ENCODE measurements at regions not wholly inside any gene's neighbourhood (a gene's known extent, or its start where the extent isn't known, plus 50 kb on each side); places are given as distances from the start of the nearest gene placed in this dataset.
"Not testable (repeated sequence)": the region's sequence is repeated elsewhere in the genome, so short reads cannot be mapped to it uniquely, and the experiment has no call there.

GRCh38 chr4:44984083-44984482 lies 257.7 kb upstream of the GNPDA2 start:
- no peak for DNase-seq (ENCODE audit: low read depth)

DNA sequence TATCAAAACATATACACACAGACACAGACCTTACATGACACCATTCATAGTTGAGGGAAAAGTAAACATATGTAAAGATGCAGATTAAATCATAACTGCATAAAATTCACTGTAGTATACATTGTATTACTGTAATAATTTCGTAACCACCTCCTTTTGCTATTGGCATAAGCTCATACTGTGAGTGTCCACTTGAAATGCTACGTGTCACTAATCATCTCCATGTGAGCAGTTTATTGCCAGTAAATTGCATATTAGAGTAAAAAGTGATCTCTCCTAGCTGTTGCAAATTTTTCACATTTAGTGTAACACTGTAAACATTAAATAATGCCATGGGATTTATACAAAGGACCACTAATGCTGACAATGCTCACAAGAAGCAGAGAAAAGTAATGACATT lies 256.7 kb upstream of the GNPDA2 start:
- DNase-seq (ENCODE audit: low read depth), result no peak

- DNase-seq (ENCODE audit: low read depth), result no peak
Observed at GRCh38 chr4:44978020-44978419, 251.7 kb upstream of the GNPDA2 start.

GRCh38 chr4:44965435-44966095 lies 239.2 kb upstream of the GNPDA2 start:
- DNase-seq (ENCODE audit: low read depth), result no peak

- DNase-seq (ENCODE audit: low read depth), result not testable (repeated sequence)
Observed at GRCh38 chr4:44964086-44964485, 237.7 kb upstream of the GNPDA2 start.

- no peak for DNase-seq (ENCODE audit: low read depth)
Observed at GRCh38 chr4:44961001-44961755, 234.8 kb upstream of the GNPDA2 start.

DNA sequence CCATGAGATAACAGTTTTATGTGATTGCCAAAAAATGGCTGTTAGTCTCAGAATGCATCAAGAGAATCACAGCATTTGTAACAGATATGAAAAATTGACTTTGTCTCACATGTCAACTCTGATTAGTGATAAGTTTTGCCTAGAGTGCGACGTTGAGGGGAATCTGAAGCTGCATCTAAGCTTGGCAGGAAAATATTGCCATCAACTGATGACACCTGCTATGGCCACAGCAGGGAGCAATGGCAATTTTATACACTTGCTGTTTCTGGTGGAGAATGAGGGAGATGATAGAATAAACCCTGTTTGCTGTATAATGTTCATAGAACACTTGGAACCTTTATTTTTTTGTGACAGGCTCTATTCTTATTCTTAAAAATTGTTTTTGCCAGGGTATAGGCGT lies 205.4 kb upstream of the GNPDA2 start:
- DNase-seq (ENCODE audit: low read depth), result no peak

DNA sequence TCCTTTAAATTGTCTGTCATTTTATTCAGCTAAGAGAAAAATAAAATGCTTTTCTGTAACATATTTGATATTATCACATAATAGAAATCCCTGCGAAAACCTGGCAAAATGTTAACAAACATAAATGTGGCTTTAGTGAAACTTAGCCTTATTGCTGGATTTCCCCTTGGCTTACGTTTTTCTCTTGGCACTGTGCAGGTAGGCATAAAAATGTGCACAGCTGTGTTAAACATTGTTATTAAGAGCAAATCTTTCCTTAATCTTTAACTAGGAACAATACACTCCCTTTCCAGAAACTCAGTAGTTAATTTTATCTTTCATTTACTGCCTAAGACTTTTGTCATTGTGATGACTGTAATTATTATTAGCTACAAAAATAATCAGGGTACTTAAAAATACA lies 202.4 kb upstream of the GNPDA2 start:
- no peak for DNase-seq (ENCODE audit: low read depth)

DNA sequence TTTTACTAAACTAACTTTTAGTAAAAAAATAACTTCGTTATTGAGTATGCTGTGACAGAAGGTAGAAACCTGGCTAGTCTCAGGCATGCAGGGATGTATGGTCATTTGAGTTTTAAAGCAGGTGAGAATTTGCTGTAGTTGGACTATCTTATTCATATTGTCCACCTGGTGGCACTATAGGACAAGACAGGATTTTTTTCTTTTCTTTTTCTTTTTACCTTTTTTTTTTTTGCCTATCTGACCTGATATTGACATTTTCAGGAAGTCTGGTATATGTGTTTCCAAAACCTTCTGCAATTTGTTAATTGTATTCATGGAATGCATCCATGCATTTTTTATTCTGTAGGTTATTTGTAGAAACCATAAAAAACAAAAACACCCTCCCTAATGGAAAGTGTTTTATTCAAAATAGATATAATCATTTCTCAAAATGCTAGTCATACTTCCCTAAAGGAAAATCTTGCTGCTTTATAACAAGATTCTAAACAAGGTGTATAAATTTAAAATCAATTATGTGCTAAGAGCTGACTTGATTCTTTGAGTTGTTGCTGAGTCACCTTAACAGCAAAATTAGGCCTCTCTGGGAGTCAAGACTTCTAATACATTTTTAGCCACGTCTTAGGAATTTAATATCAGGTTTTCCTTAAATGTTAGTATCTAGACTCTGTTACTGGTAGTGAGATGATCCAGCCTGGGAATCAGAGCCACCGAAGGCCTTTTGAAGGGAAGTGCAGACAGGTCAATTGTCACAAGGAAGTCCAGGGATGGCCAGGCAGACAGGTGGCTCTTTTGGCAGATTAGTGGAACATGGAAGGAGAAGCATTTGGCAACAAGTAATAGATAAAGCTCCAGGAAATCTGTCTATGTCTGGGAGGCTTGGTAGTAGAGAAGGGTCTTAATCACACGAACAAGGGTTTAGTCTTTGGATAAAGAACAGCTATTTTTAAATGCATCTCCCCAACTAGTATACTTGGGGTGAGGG lies 201.3 kb upstream of the GNPDA2 start:
- no peak for DNase-seq (ENCODE audit: low read depth)

DNA sequence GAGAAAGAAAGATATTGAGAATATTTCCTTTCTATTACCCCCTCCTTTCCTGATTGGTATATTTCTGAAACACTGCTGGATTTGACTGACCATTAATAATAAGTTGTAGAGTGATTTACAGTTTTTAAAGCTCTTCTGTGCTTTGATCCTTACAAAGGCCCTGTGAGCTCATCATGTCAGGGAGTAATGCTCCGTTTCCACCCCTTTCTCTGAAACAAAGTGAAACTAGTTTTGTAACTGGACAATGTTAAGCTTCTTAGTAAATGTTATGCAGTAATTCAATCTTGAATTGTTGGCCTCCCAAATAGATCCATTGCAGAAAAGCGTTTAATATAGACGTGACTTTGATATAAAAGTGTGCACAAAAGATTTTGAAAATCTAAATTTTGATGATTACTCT lies 190.1 kb upstream of the GNPDA2 start:
- DNase-seq (ENCODE audit: low read depth), result no peak

DNA sequence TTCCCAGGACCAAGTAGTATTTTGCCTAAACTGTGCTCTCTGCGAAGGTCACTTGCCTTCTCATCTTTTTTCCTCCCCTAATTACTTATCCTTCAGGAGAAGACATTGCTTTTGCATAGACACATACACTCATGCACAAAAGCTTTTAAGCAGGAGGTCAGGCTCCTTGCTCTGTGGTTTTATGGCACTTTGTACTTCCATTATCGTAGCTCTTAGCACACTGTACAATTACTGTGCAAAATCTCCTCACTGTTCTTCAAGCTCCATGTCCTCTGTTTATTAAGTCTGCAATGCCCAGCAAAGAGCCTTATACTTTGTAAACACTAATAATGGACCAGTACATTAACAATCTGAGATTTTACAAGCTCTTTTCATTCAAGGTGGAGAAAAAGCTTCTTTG lies 188.4 kb upstream of the GNPDA2 start:
- DNase-seq (ENCODE audit: low read depth), result no peak

GRCh38 chr4:44914223-44914622 lies 187.9 kb upstream of the GNPDA2 start:
- DNase-seq (ENCODE audit: low read depth), result no peak

DNA sequence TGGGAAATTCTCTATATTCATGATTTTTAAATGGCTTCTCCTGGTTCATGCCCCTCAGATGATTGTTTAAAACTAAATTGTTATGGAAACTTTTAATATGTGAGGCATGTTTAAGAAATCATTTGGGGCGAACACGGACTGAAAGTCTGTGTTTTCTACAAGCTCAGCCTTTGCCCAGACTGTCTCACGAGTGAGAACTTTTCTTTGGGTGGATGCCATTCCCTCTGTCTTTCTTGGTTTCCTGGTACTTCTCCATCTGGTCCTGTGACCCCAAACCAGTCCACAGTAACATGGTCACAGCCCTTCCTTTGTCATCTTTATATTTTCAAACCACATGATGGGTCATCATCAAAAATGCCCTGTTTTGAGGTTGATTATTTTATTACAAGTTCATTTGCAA lies 186.6 kb upstream of the GNPDA2 start:
- no peak for DNase-seq (ENCODE audit: low read depth)

GRCh38 chr4:44908565-44908964 lies 182.2 kb upstream of the GNPDA2 start:
- no peak for DNase-seq (ENCODE audit: low read depth)

GRCh38 chr4:44872246-44872645 lies 145.9 kb upstream of the GNPDA2 start:
- DNase-seq (ENCODE audit: low read depth), result no peak

DNA sequence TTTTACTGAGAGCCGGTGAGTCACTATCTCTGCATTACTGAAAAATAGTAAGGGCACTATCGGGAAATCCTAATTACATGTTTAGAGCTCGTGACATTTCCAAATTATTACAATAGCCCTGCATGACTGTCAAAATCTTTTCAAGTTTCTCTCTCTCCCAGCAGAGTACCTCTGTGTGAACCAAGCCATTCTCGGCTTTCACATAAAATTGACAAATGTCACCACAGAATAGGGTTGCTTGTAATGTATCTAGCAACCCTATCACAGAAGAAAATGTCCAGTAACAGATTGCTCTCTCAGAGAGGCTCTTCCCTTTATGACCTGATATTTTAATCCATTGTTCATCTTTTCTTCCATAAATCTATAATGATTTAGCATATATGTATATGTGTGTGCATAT lies 144.8 kb upstream of the GNPDA2 start:
- DNase-seq (ENCODE audit: low read depth), result no peak

GRCh38 chr4:44869985-44870384 lies 143.6 kb upstream of the GNPDA2 start:
- no peak for DNase-seq (ENCODE audit: low read depth)

DNA sequence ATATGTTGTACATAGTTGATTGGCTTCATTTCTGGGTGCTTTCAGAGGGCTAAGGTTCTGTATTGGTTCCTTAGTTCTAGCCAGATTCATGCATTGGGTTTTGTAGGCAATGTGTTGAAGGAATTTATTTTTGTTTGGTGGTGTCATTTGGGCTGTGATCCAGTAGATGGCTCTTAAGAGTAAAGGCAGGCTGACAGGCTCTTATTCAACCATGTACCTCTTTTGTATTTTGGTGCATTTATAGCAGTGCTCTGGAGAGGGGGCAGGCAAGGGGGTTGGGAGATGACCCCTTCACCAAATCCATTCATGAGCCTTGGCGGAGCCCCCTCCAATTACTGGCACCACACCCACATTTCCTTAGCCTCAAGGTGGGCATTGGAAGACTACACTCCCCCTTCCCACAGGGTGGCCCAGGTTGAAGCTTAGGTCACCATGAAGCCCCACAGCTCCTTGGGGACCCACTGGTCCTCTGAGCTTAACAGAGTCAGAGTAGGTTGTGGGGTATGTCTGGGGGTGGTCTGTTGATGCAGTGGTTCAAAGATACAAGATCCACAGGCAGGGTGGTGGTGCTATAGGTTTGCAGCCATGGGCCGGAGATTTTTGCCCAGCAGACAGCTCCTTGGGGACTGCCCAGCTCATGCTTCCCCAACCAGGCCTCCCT lies 143.0 kb upstream of the GNPDA2 start:
- no peak for DNase-seq (ENCODE audit: low read depth)

DNA sequence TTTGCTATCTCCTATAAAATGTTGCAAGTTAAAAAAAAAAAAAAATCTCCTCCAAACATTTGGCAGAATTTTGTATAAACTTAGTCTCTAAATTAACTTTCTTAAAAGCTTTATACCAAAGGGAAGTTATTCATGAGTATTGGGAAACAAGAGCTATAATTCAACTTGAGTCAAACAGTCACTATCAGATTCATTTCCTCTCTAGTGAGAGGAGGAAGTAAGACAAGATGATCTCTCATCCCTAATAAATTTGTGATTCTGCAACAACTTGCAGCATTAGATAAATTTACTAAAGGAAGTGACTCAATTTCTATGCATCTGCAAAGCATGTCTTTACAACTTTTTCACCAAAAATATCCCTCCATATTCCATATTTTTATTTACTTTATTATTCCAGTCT lies 135.4 kb upstream of the GNPDA2 start:
- DNase-seq (ENCODE audit: low read depth), result no peak

- no peak for DNase-seq (ENCODE audit: low read depth)
Observed at GRCh38 chr4:44859477-44859876, 133.1 kb upstream of the GNPDA2 start.

GRCh38 chr4:44848466-44848865 lies 122.1 kb upstream of the GNPDA2 start:
- no peak for DNase-seq (ENCODE audit: low read depth)
